GM21576 (cell line): ENCODE measurements at regions not wholly inside any gene's neighbourhood (a gene's known extent, or its start where the extent isn't known, plus 50 kb on each side); places are given as distances from the start of the nearest gene placed in this dataset.
A peak's percentile ranks its signal among the peaks of the same experiment; 100 is the strongest.
"Not testable (repeated sequence)": the region's sequence is repeated elsewhere in the genome, so short reads cannot be mapped to it uniquely, and the experiment has no call there.

Experiments used
- ATAC-seq: cut with Tn5 transposase; IDR thresholded peaks from one replicate; pipeline ENCODE4 v1.9.1; 2021; ENCODE audit warnings: mild to moderate bottlenecking, moderate library complexity; ENCODE audit not compliant: unreplicated experiment

GRCh38 chr2:224650815-224651439 lies 65.2 kb downstream of the CCDC195 start:
- ATAC-seq: peak; percentile 54

GRCh38 chr2:224647684-224648083 lies 62.5 kb upstream of the CUL3 start:
- ATAC-seq: not testable (repeated sequence)

GRCh38 chr2:224646242-224646846 lies 61.2 kb upstream of the CUL3 start:
- no peak for ATAC-seq

GRCh38 chr2:224645722-224646121 lies 60.6 kb upstream of the CUL3 start:
- ATAC-seq: no peak

GRCh38 chr2:224640679-224641078 lies 55.5 kb upstream of the CUL3 start:
- no peak for ATAC-seq

GRCh38 chr2:224638301-224638823 lies 53.2 kb upstream of the CUL3 start:
- ATAC-seq: peak; percentile 95
